HEK293T (cell line): ENCODE measurements at regions not wholly inside any gene's neighbourhood (a gene's known extent, or its start where the extent isn't known, plus 50 kb on each side); places are given as distances from the start of the nearest gene placed in this dataset.

Source experiments
- BHLHE40 ChIP-seq: fragments of 450-650 bp; IDR thresholded peaks from 2 replicates; pipeline ENCODE4 v1.6.1; 2016; ENCODE audit warnings: mild to moderate bottlenecking, moderate library complexity, borderline replicate concordance
- CTBP1 ChIP-seq: fragments of 450-650 bp; IDR thresholded peaks from 2 replicates; pipeline ENCODE4 v1.6.1; 2016; ENCODE audit warnings: borderline replicate concordance
- NFRKB ChIP-seq: fragments of 450-650 bp; IDR thresholded peaks from 2 replicates; pipeline ENCODE4 v1.6.1; 2016; ENCODE audit warnings: mild to moderate bottlenecking, moderate library complexity
- TARDBP ChIP-seq: fragments of 450-650 bp; IDR thresholded peaks from 2 replicates; pipeline ENCODE4 v1.6.1; 2016
- TF ChIP-seq, protein P1 (sequence below): fragments of 450-650 bp; IDR thresholded peaks from 2 replicates; pipeline ENCODE4 v1.6.1; 2016

DNA sequence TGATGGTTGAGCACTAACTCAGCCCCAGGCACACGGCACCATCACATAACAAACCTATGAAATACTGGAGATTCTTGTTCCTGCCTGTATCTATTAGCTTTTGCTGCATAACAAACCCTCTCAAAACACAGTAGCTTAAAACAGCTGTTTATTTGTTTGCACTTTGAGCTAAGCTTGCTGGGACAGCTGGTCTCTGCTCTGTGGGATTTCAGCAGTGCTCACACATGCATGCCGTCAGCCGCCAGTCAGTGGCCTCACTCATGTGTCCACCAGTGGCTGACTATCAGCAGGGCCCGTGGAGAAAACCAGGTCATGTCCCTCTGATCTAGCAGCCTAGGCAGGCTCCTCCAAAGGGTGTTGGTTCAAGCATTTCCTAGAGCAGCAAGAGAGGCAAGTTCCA is 52.8 kb upstream of the RAB12 start:
- no peak for TF ChIP-seq CTBP1
- TF ChIP-seq, protein P1, sequence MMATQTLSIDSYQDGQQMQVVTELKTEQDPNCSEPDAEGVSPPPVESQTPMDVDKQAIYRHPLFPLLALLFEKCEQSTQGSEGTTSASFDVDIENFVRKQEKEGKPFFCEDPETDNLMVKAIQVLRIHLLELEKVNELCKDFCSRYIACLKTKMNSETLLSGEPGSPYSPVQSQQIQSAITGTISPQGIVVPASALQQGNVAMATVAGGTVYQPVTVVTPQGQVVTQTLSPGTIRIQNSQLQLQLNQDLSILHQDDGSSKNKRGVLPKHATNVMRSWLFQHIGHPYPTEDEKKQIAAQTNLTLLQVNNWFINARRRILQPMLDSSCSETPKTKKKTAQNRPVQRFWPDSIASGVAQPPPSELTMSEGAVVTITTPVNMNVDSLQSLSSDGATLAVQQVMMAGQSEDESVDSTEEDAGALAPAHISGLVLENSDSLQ: no peak
- TF ChIP-seq TARDBP: no peak
- no peak for TF ChIP-seq BHLHE40
- no peak for TF ChIP-seq NFRKB
